Kidney epithelial cell (primary cell): ENCODE measurements at regions not wholly inside any gene's neighbourhood (a gene's known extent, or its start where the extent isn't known, plus 50 kb on each side); places are given as distances from the start of the nearest gene placed in this dataset.

Source experiments
- DNase-seq: peaks from one replicate; pipeline ENCODE4 v3.0.0-alpha.2; 2010; ENCODE audit warnings: low read depth
- H3K27me3 ChIP-seq: 2 replicates; pipeline ENCODE4 v1.6.0; 2011; ENCODE audit warnings: low read length; ENCODE audit not compliant: control insufficient read depth, insufficient read depth
- H3K36me3 ChIP-seq: 2 replicates; pipeline ENCODE4 v1.5.1; 2011; ENCODE audit warnings: low read length; ENCODE audit not compliant: control insufficient read depth, insufficient read depth
- H3K4me3 ChIP-seq: 2 replicates; pipeline ENCODE4 v1.5.1; 2011; ENCODE audit warnings: low read depth, mild to moderate bottlenecking, control low read depth, low read length
- CTCF ChIP-seq: IDR thresholded peaks from 2 replicates; pipeline ENCODE4 v1.5.1; 2011; ENCODE audit warnings: mild to moderate bottlenecking, moderate library complexity, low read length, control low read depth, inconsistent platforms; ENCODE audit not compliant: insufficient read depth, poor library complexity, severe bottlenecking

GRCh38 chr7:155953781-155954549 is 141.7 kb upstream of the SHH start:
- DNase-seq = no peak
- Histone ChIP-seq H3K4me3 (no peak overlapping the region), H3K36me3 (no peaks in the 10 kb centered on the region), H3K27me3 (no peaks in the 10 kb centered on the region)
- TF ChIP-seq CTCF = no peak

DNA sequence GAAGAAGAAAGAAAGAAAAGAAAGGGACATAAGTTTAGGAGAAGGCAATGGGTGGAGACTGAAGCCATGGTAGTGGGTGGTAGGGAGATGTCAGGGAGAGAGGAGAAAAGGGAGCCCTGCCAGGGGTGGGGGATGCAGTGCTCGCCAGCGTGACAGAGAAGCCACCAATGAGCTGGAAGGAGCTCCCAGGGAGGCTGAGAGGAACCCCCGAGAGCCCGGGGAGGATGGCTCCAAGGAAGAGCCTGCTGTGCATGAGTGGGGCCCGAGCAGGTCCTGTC is 141.2 kb upstream of the SHH start:
- TF ChIP-seq CTCF = no peak
- Histone ChIP-seq H3K4me3 (no peak overlapping the region), H3K36me3 (no peaks in the 10 kb centered on the region), H3K27me3 (no peaks in the 10 kb centered on the region)
- no peak for DNase-seq

GRCh38 chr7:155951554-155952158 is 139.4 kb upstream of the SHH start:
- no peak for TF ChIP-seq CTCF
- Histone ChIP-seq H3K4me3 (no peak overlapping the region), H3K36me3 (no peaks in the 10 kb centered on the region), H3K27me3 (no peaks in the 10 kb centered on the region)
- DNase-seq = peak; percentile 98

DNA sequence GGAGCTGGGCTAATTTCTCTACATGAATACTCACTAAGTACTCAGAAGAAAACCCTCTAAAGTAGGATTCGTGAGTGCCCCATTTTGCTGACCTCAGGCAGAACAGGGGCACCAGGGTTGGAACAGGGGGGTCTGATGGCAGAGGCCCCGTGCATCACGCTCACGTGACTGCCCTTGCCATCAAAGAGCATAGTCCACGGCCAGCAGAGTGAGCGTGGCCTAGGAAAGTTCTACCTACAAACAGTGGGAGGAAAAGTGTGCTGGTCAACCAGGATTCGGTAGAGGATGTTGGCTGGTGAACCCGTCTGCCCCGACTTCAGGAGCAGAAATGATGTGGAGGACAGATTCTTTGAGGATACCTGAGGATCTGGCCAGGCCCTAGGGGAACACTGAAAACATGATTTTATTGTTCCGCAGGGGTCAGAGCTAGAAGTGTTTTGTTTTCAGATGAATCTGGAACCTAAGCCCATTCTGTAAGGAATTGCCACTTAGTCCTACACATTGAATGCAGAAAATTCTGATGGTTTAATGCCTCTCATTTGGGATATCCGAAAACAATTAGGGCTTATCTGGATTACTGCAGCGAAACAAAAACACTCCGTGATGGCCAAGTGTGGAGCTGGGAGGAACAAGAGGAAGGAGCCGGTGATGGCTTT is 138.8 kb upstream of the SHH start:
- Histone ChIP-seq H3K27me3 (no peaks in the 10 kb centered on the region), H3K36me3 (no peaks in the 10 kb centered on the region), H3K4me3 (no peak overlapping the region)
- no peak for TF ChIP-seq CTCF
- DNase-seq = no peak

DNA sequence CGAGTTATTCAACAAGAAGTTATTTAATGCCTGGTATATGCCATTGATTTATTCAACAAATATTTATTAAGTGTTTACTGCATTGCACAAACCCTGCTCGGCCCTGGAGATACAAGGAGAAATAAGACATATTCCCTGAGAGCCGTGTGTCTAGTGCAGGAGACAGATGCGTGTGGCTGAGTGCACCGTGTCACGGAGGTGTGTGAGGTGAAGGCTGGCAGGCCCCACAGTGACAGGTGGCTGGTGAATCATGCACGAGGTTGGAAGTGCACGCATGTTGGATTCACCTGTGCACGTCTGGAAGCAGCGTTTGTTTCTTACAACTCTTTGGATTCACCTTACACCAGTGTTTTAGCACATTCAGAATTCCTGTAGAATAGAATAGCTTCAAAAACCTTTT is 136.6 kb upstream of the SHH start:
- TF ChIP-seq CTCF = no peak
- Histone ChIP-seq H3K36me3 (no peaks in the 10 kb centered on the region), H3K4me3 (no peak overlapping the region), H3K27me3 (no peaks in the 10 kb centered on the region)
- no peak for DNase-seq

DNA sequence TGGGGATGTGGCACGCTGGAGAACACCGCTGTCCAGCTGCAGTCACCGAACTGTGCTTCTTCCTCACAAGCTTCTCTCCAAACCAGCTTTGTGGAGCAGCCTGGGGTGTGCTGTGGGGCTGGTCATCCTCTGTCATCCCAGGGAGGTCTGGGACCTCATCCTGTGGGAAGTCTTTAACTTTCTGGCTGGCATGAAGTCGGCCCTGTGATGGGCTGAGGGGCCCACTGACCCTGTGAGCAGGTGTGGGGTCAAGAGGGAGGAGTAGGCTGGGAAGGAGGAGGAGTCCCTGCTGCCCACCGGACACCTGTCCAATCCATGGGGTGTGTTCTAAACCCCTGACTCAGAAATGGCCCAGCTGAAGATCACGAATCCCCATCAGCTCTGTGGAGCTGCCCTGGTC is 136.2 kb upstream of the SHH start:
- Histone ChIP-seq H3K27me3 (no peaks in the 10 kb centered on the region), H3K4me3 (no peak overlapping the region), H3K36me3 (no peaks in the 10 kb centered on the region)
- no peak for TF ChIP-seq CTCF
- DNase-seq = no peak
